LNCAP (cell line): ENCODE measurements at regions not wholly inside any gene's neighbourhood (a gene's known extent, or its start where the extent isn't known, plus 50 kb on each side); places are given as distances from the start of the nearest gene placed in this dataset.

Experiments used
- TF ChIP-seq, protein P1 (sequence below): fragments of 450-650 bp; IDR thresholded peaks from 2 replicates; pipeline ENCODE4 v1.5.1; 2017; ENCODE audit warnings: mild to moderate bottlenecking

DNA sequence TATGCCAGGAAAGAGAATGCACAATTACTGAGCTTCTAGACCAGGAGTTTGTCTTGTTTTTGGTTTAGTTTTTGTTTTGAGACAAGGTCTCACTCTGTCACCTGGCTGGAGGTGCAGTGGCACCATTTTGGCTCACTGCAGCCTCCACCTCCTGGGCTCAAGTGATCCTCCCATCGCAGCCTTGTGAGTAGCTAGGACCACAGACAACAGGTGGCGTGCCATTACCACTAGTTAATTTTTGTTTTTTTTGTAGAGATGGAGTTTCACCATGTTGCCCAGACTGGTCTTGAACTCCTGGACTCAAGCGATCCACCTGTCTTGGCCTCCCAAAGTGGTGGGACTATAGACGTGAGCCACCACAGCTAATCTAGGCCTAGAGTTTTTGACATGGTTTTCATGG, 104.4 kb upstream of the CCDC54 start:
- TF ChIP-seq, protein P1, sequence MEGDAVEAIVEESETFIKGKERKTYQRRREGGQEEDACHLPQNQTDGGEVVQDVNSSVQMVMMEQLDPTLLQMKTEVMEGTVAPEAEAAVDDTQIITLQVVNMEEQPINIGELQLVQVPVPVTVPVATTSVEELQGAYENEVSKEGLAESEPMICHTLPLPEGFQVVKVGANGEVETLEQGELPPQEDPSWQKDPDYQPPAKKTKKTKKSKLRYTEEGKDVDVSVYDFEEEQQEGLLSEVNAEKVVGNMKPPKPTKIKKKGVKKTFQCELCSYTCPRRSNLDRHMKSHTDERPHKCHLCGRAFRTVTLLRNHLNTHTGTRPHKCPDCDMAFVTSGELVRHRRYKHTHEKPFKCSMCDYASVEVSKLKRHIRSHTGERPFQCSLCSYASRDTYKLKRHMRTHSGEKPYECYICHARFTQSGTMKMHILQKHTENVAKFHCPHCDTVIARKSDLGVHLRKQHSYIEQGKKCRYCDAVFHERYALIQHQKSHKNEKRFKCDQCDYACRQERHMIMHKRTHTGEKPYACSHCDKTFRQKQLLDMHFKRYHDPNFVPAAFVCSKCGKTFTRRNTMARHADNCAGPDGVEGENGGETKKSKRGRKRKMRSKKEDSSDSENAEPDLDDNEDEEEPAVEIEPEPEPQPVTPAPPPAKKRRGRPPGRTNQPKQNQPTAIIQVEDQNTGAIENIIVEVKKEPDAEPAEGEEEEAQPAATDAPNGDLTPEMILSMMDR = no peak; the same call in 1 of the 2 replicates

DNA sequence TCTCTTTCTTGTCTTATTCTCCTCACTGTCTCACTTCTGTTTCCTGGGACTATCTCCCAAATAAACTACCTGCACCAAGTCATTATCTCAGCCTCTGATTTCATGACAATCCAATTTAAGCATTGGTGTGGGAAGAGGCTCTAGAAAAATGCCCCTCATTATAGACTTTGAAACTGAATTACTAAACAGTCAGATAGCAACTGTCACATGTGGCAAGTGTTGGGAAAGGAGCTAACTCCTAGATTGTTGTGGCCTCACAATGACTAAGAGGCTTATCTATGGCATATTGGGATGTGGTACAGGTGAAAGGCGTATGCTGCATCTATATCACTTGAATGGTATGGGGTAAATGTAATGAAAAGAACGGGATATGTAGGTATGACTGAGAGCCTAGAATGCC, 103.5 kb upstream of the CCDC54 start:
- TF ChIP-seq, protein P1 = no peak

DNA sequence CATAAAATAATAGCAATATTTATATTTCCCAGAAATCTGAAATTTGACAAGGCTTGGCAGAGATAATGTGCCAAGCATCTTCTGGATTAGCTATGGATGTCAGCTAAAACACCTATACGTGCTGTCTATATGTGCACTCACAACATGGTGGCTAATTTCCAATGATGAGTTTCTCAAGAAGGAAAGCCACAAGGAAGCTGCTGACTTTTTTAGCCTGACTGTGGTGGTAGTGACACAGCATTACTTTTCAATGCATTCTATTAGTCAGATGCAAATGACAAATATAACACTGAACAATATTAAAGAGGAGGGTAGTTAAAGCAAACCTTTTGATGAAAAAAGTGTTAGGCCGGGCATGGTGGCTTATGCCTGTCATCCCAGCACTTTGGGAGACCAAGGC, 101.7 kb upstream of the CCDC54 start:
- TF ChIP-seq, protein P1 = no peak

DNA sequence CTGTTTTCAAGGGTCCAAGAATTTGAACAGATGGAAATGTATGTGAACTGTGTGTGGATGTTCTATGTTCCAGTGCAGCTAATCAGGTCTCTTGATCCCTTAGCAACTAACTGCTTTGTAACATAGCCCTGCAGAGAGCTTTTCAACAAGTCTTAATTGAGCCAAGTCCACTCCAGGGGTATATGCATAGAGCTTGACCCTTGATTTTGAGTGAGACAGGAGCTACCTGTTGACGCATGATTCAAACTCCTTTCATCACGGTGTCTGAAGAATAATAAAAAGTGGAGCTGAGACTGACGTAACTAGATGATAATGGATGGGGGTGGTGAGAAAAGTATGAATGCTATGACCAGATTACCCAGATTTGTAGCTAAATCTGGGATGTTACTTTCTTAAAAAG, 93.3 kb upstream of the CCDC54 start:
- TF ChIP-seq, protein P1 = no peak

DNA sequence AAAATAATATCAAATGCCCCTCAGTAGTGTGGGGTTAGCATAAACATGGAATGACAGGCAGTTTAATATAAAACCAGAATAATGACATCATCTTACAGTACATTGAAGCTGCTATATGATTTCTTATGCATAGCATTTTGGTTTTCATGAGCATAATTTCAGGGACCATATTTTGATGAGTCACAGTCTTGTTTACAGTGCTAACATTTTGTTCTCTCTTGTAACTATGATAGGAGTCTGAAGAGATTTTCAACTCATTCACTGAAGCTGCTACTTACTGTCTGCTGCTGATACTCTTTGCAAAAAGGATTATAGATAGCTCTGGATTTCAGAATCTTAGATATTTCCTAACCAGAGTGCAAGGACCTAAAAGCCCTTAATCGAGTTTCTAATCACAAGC, 92.6 kb upstream of the CCDC54 start:
- TF ChIP-seq, protein P1 = no peak

DNA sequence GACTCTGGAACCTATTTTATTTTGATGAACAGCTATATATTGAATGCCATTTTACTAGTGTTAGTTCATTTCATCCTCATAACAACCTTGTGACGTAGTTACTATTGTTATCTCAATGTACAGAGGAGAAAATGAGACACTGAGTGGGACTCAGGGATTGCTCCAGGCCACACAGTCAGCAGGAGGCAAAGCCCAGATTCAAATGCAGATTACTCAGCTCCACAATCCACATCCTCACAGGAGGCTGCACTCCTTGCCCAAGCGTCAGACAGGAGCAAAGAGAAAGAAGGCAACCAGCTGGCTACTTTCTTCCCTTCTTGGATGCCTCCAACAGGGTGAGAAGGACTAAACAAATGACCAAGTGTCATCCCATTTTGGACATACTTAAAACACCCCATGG, 92.0 kb upstream of the CCDC54 start:
- TF ChIP-seq, protein P1 = no peak

DNA sequence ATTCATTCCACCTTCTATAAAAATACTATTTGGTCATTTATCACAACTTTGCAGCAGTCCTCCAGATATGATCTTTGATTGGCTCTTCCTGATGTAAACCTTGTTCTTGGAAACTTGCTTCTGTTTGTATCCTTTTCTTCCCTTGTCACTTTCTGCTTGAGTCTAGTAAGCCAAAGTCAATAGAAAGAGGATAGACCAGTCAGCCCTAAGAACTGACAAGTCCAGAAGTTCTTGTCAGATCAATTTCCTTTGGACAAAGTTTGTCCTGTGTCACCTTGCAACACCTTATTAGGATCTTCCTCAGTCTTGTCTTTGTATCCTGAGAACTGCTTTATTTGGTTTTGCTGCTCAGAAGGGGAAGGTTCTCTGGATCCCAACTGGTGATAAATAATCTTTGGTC, 87.9 kb upstream of the CCDC54 start:
- TF ChIP-seq, protein P1 = no peak

DNA sequence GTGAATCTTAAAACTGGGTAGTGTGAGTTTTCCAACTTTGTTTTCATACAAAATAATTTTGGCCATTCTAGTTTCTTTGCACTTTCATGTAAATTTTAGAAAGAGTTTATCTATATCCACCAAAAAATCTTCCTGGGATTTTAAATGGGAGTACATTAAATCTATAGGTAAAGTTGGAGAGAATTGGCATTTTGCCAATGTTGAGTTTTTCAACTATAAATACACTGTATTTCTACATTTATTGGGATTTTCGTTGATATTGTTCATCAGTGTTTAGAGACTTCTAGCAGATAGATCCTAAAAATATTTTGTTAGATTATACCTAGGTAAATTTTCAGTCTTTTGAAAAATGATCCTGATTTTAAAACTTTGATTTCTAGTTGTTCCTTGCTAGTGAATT, 83.1 kb upstream of the CCDC54 start:
- TF ChIP-seq, protein P1 = no peak
